HG03354 (cell line): ENCODE measurements at regions not wholly inside any gene's neighbourhood (a gene's known extent, or its start where the extent isn't known, plus 50 kb on each side); places are given as distances from the start of the nearest gene placed in this dataset.

Source experiments
- ATAC-seq: cut with Tn5 transposase; IDR thresholded peaks from one replicate; pipeline ENCODE4 v1.9.1; 2021; ENCODE audit warnings: mild to moderate bottlenecking; ENCODE audit not compliant: unreplicated experiment, poor library complexity, severe bottlenecking

- no peak for ATAC-seq
Measured at GRCh38 chr19:32230441-32230840, 115.0 kb upstream of the ZNF507 start.

DNA sequence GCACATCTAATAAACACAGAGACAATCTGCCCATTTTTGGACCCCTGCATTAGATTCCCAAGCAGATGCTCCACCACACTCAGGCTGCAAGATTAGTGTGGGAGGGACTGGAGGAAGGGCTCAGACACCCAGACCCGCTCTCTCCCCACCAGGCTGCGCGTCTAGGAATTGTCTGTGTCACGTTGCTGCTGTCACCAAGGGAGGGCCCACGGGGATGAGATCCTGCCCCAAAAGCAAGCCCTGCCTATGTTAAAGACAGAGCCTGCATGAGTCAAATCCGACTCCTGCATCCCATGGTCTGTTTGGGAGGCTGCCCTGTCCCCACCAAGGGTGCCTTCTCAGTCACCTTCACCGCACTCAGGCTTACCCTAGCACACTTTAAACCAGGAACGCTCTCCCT, 114.4 kb upstream of the ZNF507 start:
- ATAC-seq: no peak

GRCh38 chr19:32231691-32232090, 113.7 kb upstream of the ZNF507 start:
- no peak for ATAC-seq

DNA sequence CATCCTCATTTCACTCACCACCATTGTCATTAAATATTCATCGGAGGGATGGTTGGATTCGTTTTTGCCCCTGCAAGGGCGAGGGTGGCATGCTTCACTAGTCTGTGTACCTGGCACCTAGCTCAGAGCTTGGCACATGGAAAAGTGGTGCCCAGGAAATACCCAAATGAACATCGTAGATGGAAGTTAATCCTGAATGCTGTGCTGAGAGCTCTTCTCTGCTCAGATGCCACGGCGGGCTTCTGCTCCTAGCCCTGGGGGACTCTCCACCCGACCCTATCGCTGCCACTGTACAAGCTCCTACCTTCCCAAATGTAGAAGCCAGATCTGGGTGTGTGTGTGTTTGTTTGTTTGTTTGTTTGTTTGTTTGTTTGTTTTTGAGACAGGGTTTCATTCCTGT, 113.0 kb upstream of the ZNF507 start:
- no peak for ATAC-seq

DNA sequence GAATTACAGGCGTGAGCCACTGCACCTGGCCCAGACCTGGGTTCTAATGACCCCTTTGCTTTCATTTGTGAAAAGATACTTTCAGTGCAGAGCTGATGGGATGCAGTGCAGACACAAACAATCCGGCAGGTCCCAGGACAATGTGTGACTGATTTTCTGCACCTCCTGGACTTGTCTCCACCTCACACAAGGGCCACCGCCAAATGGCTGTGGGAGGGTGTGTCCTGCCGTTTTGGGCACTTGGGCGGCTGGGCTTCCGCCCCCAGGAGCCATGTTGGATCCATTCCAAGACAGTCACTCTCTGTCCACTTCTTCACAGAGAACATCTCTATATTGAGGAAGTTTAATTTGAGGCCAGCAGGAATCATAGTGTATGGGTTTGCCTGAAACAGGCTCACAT, 112.3 kb upstream of the ZNF507 start:
- no peak for ATAC-seq

GRCh38 chr19:32233885-32234284, 111.5 kb upstream of the ZNF507 start:
- ATAC-seq: no peak

- ATAC-seq: no peak
Measured at GRCh38 chr19:32234663-32235217, 110.7 kb upstream of the ZNF507 start.

GRCh38 chr19:32238076-32238475, 107.3 kb upstream of the ZNF507 start:
- peak; percentile 74 for ATAC-seq

DNA sequence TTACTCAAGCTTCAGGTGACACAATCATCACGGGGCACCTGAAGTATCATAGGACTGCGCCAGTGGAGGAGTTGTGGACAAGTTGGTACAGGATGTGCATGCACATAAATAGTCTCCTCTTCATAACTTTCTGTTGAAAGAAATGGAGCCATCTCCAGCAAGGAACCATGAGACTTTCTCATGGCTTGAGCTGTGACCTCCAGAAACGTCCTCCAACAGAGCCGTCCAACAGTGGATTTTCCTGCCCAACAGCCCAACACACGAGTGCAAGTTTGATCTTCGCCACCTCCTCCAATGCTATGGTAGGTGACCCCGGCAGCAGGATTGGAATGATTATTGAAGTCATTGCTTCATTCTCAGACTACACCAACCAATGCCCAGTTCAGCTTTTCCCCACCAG, 105.1 kb upstream of the ZNF507 start:
- ATAC-seq: no peak

- no peak for ATAC-seq
Measured at GRCh38 chr19:32241306-32241705, 104.1 kb upstream of the ZNF507 start.

GRCh38 chr19:32241932-32242710, 103.3 kb upstream of the ZNF507 start:
- no peak for ATAC-seq

- no peak for ATAC-seq
Measured at GRCh38 chr19:32246006-32246405, 99.4 kb upstream of the ZNF507 start.

DNA sequence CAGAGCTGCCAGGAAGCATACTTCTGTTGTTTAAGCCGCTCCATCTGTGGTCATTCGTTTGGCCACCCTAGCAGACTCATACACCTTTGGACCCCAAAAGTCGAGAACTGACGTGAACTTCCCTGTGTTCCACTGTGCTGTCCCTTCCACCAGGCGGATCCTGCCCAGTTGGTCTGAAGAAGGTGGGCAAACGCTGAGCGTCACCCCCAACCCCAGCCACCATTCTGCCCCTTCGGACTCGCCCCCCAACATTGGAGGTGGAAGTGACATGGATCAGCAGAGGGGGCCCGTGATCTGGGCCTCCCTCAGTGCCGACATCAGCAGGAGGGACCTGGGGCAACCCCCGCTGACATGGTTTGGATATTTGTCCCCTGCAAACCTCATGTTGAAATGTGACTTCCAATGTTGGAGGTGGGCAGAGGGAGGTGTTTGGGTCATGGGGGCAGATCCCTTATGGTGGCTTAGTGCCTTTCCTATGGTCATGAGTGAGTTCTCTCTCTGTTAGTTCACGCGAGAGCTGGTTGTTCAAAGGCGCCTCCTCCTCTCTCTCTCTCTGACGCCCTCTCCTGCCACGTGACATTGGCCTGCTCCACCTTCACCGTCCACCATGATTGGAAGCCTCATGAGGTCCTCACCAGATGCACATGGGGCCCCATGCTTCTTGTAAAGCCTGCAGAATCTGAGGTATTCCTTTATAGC, 93.6 kb upstream of the ZNF507 start:
- ATAC-seq: no peak

DNA sequence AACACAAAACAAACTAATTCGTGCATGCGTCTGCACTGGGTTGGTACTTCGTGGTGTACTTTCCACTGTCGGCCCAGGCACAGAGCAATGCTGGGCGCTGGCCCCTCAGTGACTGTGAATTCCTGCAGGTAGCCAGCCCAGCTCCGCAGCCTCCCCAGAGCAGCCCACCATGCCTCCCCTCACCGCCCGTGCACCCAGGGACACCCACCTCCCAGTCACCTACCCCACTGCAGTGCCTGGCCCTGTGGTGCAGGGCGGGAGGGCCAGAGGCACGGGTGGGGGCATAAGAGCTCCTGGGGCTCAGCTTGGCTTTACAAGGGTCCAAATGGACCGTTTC, 93.1 kb upstream of the ZNF507 start:
- ATAC-seq: no peak

GRCh38 chr19:32253683-32254508, 91.5 kb upstream of the ZNF507 start:
- ATAC-seq: no peak

DNA sequence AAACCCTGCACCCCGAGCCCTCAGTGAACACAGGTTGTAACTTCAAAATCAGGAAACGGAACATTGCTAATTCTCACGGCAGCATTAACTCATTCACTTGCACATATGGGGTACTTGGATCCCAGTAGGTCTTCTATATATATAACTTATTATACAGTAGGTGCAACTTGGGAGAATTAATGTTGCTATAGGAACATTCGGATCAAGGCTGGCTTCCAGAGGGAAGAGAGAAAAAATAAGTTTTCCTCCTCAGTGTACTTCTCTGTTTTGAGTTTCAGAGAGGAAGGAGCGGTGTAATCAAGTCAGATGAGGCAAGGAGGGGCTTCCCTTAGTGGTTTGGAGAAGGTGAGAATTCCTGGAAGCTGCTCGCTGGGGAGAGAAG, 90.9 kb upstream of the ZNF507 start:
- no peak for ATAC-seq

DNA sequence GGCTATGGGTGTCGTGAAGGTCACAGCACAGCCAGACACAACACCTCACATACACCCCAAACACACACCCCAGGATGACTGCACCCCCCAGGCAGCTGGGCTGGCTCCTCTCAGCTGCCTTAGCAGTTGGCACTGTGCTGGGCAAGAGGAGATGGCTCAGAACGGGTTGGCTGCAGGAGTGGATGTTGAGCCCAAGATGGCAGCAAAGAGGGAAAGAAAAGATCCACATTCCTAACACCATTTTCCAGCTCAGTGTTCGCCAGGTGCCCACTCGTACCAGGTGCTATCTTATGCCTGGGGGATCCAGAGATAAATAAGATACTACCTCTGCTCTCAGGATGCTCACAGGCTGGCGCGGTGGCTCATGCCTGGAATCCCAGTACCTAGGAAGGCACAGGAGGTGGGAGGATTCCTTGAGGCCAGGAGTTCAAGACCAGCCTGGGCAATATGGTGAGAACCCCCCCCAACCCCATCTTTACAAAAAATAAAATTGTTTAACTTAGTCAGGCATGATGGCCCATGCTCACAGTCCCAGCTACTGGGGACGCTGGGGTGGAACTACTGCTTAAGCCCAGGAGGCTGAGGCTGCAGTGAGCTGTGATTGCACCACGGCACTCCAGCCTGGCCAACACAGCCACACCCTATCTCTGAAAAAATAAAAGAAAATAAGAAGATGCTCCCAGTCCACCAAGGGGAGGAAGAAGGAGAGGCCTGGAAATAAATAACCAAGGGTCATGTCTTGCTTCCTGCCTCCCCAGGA, 89.7 kb upstream of the ZNF507 start:
- ATAC-seq: no peak

DNA sequence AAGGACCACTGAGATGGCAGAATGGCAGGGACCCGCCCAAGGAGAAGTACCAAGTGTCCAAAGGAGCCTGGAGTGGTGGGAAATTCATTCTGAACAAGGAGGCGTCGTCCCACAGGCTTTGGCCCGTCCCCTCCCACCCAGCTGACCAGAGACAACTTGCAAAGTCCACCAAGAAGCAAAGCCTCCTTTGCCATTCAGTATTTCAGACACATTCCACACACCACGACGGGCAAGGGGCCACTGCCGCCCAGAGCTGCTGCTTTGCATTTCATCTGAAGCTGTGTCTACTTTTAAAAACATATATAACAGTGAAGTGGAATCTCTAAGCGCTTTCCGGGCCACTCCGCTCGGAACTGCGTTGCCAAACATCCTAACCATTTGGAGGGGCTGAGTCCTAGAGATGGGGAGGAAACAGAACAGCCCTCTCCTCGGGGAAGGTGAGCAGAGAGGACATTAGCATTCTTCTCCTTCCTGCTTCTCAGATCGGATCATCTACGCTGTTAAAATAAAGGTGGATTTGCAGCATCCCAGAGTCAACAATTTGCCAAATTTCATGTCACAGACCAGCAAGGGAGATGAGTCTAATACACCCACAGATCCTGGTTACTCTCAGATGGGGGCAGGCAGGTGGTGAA, 89.0 kb upstream of the ZNF507 start:
- ATAC-seq: no peak

DNA sequence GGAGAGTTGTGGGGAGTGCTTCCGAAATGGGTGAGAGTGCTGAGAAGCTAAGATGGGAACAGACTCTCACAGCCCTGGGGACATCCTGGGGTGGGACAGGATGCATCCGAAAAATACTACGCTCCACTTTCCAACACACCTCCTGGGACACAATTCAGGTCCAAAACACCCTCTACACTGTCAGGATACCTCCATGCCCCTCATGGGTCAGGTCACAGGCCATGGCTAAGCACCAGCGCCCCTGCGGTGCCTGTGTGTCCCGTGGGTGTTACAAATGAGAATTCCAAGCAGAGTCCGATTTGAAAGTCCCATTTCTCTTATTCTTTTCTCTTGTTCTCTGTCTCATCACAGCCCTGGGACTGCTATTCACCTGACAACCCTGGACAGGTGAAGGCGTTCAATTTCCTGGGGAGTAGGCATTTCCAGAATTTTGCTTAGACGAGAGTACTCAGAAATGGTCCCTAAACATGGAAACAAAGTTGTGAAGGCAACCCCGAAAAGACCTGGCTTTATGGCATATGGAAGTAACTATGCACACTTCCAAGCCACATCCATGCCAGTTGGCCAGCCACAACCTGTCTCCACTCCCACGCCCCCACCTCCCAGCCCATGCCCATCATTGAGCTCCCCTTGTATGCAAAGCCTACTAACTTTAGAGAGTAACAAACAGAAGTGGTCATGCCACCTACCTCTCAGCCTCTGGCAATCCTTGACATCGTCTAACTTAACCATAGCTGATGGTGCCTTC, 87.9 kb upstream of the ZNF507 start:
- ATAC-seq: no peak
